ENCODE measurements at regions not wholly inside any gene's neighbourhood (a gene's known extent, or its start where the extent isn't known, plus 50 kb on each side); places are given as distances from the start of the nearest gene placed in this dataset.
A peak's percentile ranks its signal among the peaks of the same experiment; 100 is the strongest.
"Not testable (repeated sequence)": the region's sequence is repeated elsewhere in the genome, so short reads cannot be mapped to it uniquely, and the experiment has no call there.

GRCh38 chr22:15772337-15772736 lies 82.5 kb downstream of the POTEH start:
- not testable (repeated sequence) for DNase-seq; H3K36me3 ChIP-seq; ATAC-seq (ENCODE audit: low FRiP score in 2 of 2); H3K27me3 ChIP-seq; H3K4me1 ChIP-seq; H3K27ac ChIP-seq; H3K4me3 ChIP-seq; H3K9me3 ChIP-seq
- WGBS, 2 donors: 70 to 89% methylated on average over 2 to 3 of the region's 3 CpGs

- H3K27ac ChIP-seq, H3K36me3 ChIP-seq, H3K4me3 ChIP-seq, H3K27me3 ChIP-seq, H3K9me3 ChIP-seq, H3K4me1 ChIP-seq: not testable (repeated sequence)
- ATAC-seq (ENCODE audit: low FRiP score in 2 of 2) (peak in 1 of 2 donors; percentile 24), DNase-seq (peak in 1 of 2 donors; percentile 52)
- WGBS, 2 donors: 65% methylated on average over 3 of the region's 7 CpGs; no CpG with 5 or more reads in 1 of the 2 donors
Measured at GRCh38 chr22:15775118-15775517, 85.3 kb downstream of the POTEH start.

- H3K4me1 ChIP-seq, H3K36me3 ChIP-seq, H3K27me3 ChIP-seq, H3K27ac ChIP-seq, H3K4me3 ChIP-seq, H3K9me3 ChIP-seq: not testable (repeated sequence)
- WGBS, 2 donors: 69% methylated on average over 4 to 7 of the region's 43 CpGs
- peak; percentile 83 to 84 for ATAC-seq (ENCODE audit: low FRiP score in 2 of 2)
- DNase-seq: peak in 1 of 2 donors; percentile 87
Measured at GRCh38 chr22:15775670-15776669, 86.1 kb downstream of the POTEH start.

DNA sequence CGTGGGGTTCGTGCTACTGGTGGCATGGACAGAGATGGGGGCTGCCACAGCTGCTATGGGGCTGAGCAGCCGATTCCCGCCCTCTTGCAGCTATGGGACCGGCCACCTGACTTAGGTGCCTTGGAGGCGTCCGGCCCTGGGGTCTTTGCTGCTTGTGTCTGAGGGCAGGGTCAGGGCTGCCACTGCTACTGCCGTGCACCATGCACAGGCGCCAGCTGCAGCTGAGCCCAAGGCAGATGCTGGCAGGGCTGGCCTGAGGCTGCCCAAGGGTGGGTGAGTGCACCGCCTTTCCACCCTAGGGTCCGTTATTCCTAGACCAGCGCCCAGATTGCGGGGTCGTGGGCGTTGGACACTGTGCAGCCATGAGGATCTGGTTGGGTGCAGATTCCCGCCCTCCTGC lies 86.9 kb downstream of the POTEH start:
- WGBS, 2 donors: 92% methylated on average over 2 of the region's 16 CpGs; no CpG with 5 or more reads in 1 of the 2 donors
- peak in 1 of 2 donors; percentile 34 for DNase-seq
- not testable (repeated sequence) for H3K9me3 ChIP-seq

GRCh38 chr22:15777150-15777549 lies 87.3 kb downstream of the POTEH start:
- H3K27ac ChIP-seq, H3K27me3 ChIP-seq, H3K4me1 ChIP-seq, H3K4me3 ChIP-seq, H3K36me3 ChIP-seq, DNase-seq, H3K9me3 ChIP-seq: not testable (repeated sequence)
- WGBS, 2 donors: no CpG with 5 or more reads among the region's 24 CpGs
- ATAC-seq (ENCODE audit: low FRiP score in 2 of 2): peak in 1 of 2 donors; percentile 71

More for the DNA sequence above, 86.9 kb downstream of the POTEH start:
- H3K27ac ChIP-seq, H3K27me3 ChIP-seq, H3K4me3 ChIP-seq, H3K4me1 ChIP-seq, H3K36me3 ChIP-seq: not testable (repeated sequence)
- ATAC-seq (ENCODE audit: low FRiP score in 2 of 2): peak in 1 of 2 donors; percentile 23

DNA sequence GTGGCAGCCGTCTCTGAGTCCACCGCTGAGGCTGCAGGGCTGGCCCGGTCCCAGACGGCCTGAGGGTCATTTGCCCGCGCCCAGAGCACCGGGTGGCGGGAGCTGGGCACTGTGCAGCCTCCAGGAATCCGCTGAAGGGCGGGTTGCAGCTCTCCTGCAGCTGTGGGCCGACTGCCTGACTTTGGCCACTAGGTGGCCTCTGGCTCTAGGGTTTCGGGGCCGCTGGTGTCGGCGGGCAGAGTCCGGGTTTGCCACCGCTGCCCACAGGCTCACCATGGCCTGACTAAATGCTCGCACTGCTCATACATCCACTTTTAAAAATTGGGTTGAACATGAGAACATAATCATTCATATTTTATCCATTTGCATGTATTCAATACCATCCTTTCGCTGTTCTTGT lies 87.7 kb downstream of the POTEH start:
- H3K4me1 ChIP-seq, H3K36me3 ChIP-seq, H3K9me3 ChIP-seq, H3K27ac ChIP-seq, H3K4me3 ChIP-seq, H3K27me3 ChIP-seq: not testable (repeated sequence)
- DNase-seq: peak in 1 of 2 donors; percentile 37
- WGBS, 2 donors: 60 to 67% methylated on average over 1 of the region's 19 CpGs
- peak; percentile 61 to 87 for ATAC-seq (ENCODE audit: low FRiP score in 2 of 2)

DNA sequence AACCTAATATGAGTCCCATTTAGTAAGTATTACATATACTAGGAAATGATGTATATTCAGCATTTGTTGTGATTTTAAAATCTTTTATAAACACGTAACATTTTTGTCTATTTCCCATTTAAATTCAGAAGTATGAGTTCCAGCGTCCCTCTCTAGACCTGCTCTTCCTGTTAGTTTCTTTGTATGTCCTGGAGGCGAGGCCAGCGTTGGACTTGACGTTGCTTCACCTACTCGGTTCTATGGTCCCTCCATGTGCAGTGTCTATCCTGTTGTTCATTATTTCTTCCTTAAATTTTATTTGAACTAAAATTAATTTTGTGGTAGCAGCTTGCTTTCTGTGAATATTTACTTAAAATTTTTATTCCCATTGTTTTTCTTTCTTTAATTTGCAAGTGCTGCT lies 88.5 kb downstream of the POTEH start:
- not testable (repeated sequence) for H3K9me3 ChIP-seq; H3K27me3 ChIP-seq; ATAC-seq (ENCODE audit: low FRiP score in 2 of 2); H3K4me1 ChIP-seq; H3K4me3 ChIP-seq; H3K27ac ChIP-seq; H3K36me3 ChIP-seq; DNase-seq
- 39 to 57% methylated on average over 4 to 6 of the region's 6 CpGs for WGBS, 2 donors

GRCh38 chr22:15781652-15782051 lies 91.8 kb downstream of the POTEH start:
- H3K27me3 ChIP-seq; H3K4me1 ChIP-seq; DNase-seq; H3K9me3 ChIP-seq; H3K36me3 ChIP-seq; H3K4me3 ChIP-seq; H3K27ac ChIP-seq; ATAC-seq (ENCODE audit: low FRiP score in 2 of 2): not testable (repeated sequence)
- 40 to 50% methylated on average over 1 of the region's 1 CpG for WGBS, 2 donors

DNA sequence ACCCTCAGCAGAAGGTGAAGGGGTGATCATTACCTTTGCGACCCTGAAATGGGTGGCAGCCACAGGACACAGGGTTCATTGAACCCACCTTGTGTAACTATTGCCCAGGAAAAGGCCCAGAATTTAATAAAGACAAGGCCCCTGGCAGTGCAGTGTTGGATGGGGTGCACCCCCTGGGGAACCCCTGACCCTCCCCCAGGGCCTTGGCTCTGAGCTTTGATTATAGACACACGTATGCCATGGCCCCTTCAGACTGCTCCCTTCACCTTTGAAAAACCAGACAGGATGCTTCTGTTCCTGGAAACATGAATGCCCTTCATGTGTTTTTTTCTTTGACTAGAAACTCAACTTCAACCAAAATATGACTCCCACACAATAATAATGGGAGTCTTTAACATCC lies 93.1 kb downstream of the POTEH start:
- H3K36me3 ChIP-seq; H3K9me3 ChIP-seq; H3K4me1 ChIP-seq; H3K27ac ChIP-seq; H3K27me3 ChIP-seq; ATAC-seq (ENCODE audit: low FRiP score in 2 of 2); DNase-seq; H3K4me3 ChIP-seq: not testable (repeated sequence)
- 42% methylated on average over 1 of the region's 2 CpGs; no CpG with 5 or more reads in 1 of the 2 donors for WGBS, 2 donors

DNA sequence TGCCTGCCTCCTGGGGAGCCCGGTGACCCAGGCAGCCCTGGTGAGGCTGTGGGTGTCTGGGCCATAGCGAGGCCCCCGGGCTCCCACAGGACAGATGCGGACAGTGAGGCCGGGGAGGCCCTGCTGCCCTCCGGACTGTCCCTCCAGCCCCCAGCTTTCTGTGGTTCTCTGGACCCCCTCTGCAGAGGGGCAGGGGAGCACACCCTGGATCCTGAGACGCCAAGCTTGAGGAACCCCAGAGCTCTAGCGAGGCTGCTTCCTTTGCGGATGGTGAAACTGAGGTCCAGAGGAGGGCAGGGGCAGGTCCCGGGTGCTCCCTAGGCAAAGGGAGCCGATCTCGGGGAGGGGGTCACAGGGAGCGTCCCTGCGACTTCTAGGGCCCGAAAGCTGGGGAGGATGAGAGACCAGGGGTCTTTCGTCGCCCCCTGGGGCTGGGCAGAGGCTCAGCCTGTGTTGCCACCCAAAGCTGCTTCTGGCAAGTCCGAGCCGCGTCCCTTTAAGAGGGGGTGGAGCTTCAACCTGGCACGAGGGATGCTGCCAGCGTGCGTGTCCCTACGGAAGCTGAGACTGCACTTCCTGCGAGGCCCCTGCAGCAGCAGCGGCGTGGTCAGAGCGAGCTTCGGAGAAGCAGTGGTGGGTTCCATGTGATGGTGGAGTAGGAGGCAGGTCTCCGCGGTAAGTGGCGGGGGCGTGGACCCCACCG lies 94.7 kb downstream of the POTEH start:
- not testable (repeated sequence) for H3K9me3 ChIP-seq, H3K36me3 ChIP-seq, H3K4me1 ChIP-seq, H3K4me3 ChIP-seq, H3K27ac ChIP-seq, H3K27me3 ChIP-seq, DNase-seq
- no CpG with 5 or more reads among the region's 34 CpGs for WGBS, 2 donors
- ATAC-seq (ENCODE audit: low FRiP score in 2 of 2): peak; percentile 79 to 94

- H3K36me3 ChIP-seq, DNase-seq, H3K9me3 ChIP-seq, H3K27me3 ChIP-seq, H3K4me3 ChIP-seq, H3K4me1 ChIP-seq, H3K27ac ChIP-seq: not testable (repeated sequence)
- ATAC-seq (ENCODE audit: low FRiP score in 2 of 2): peak in 1 of 2 donors; percentile 63
- 42 to 47% methylated on average over 3 to 4 of the region's 4 CpGs for WGBS, 2 donors
Measured at GRCh38 chr22:15786942-15787733, 97.3 kb downstream of the POTEH start.

GRCh38 chr22:15791557-15791956 lies 101.7 kb downstream of the POTEH start:
- DNase-seq, H3K27ac ChIP-seq, H3K9me3 ChIP-seq, H3K4me1 ChIP-seq, H3K36me3 ChIP-seq, H3K4me3 ChIP-seq, H3K27me3 ChIP-seq: not testable (repeated sequence)
- WGBS, 2 donors: 80 to 100% methylated on average over 1 of the region's 3 CpGs
- ATAC-seq (ENCODE audit: low FRiP score in 2 of 2): peak in 1 of 2 donors; percentile 11
